AG04449 (cell line): ENCODE measurements at regions not wholly inside any gene's neighbourhood (a gene's known extent, or its start where the extent isn't known, plus 50 kb on each side); places are given as distances from the start of the nearest gene placed in this dataset.

Source experiments
- CTCF ChIA-PET: fragments of 350-600 bp; formaldehyde crosslinking; extraction: SDS; loops from one replicate; lab custom pipeline; 2021; ENCODE audit warnings: antibody characterized with exemption; lab: Yijun Ruan, JAX
- POLR2A ChIA-PET: fragments of 400-600, 350-600 bp; formaldehyde crosslinking; extraction: SDS; loops from one replicate; lab custom pipeline; 2020; ENCODE audit warnings: antibody characterized with exemption, inconsistent platforms; lab: Yijun Ruan, JAX
- DNase-seq: peaks from one replicate; pipeline ENCODE4 v3.0.0-alpha.2; 2010; ENCODE audit warnings: low read depth, low spot score
- H3K4me3 ChIP-seq: 2 replicates; pipeline ENCODE4 v1.5.1; 2011; ENCODE audit warnings: low read depth, mild to moderate bottlenecking, control low read depth, low read length
- CTCF ChIP-seq: IDR thresholded peaks from one replicate; pipeline ENCODE4 v1.5.1; 2011; ENCODE audit warnings: mild to moderate bottlenecking, moderate library complexity, low read length, control low read depth, inconsistent platforms; ENCODE audit not compliant: insufficient read depth; ENCODE audit errors: missing control alignments

DNA sequence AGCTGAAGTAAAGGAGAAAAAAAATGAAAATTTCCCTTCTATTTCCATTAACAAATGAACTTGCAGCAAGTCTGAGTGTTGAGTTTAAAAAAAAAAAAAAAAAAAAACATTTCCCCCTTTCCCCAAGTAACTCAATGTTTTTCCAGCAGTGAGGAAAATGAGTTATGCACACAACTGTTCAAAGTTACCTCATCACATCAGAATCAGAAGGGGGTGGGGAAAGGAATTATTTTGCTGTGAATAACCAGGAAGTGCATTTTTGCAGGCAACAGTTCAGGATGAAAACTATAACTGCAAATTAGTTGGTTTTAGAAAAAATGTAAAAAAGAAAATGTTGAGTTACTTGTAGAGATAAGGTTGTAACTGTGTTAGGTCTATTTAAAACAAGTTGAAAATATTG, 568.9 kb upstream of the CITED2 start:
- POLR2A ChIA-PET: interaction anchor here (1.3 kb wide), 1 partner anchor 569 kb away, joined by 3 read pairs; the partner anchor contains the start of gene CITED2
- CTCF ChIA-PET: interaction anchor here (0.7 to 1.7 kb wide), 2 partner anchors 10 to 1316 kb away, joined by 3 to 6 read pairs; no protein-coding TSS in a partner anchor

GRCh38 chr6:139942331-139942730, 567.9 kb upstream of the CITED2 start:
- CTCF ChIA-PET: interaction anchor here (1.7 kb wide), 1 partner anchor 9 kb away, joined by 6 read pairs; no protein-coding TSS in a partner anchor
- DNase-seq: no peak
- TF ChIP-seq CTCF: no peak
- POLR2A ChIA-PET: interaction anchor here (1.3 kb wide), 1 partner anchor 568 kb away, joined by 3 read pairs; the partner anchor contains the start of gene CITED2
- no peak overlapping the region for H3K4me3 ChIP-seq

More for the DNA sequence above, 568.9 kb upstream of the CITED2 start:
- H3K4me3 ChIP-seq: no peak overlapping the region
- TF ChIP-seq CTCF: no peak
- peak; percentile 87 for DNase-seq

- H3K4me3 ChIP-seq: no peak overlapping the region
- no peak for DNase-seq
- no peak for TF ChIP-seq CTCF
- CTCF ChIA-PET: no interaction called here
- POLR2A ChIA-PET: no interaction called here
Observed at GRCh38 chr6:139941826-139942225, 567.4 kb upstream of the CITED2 start.

DNA sequence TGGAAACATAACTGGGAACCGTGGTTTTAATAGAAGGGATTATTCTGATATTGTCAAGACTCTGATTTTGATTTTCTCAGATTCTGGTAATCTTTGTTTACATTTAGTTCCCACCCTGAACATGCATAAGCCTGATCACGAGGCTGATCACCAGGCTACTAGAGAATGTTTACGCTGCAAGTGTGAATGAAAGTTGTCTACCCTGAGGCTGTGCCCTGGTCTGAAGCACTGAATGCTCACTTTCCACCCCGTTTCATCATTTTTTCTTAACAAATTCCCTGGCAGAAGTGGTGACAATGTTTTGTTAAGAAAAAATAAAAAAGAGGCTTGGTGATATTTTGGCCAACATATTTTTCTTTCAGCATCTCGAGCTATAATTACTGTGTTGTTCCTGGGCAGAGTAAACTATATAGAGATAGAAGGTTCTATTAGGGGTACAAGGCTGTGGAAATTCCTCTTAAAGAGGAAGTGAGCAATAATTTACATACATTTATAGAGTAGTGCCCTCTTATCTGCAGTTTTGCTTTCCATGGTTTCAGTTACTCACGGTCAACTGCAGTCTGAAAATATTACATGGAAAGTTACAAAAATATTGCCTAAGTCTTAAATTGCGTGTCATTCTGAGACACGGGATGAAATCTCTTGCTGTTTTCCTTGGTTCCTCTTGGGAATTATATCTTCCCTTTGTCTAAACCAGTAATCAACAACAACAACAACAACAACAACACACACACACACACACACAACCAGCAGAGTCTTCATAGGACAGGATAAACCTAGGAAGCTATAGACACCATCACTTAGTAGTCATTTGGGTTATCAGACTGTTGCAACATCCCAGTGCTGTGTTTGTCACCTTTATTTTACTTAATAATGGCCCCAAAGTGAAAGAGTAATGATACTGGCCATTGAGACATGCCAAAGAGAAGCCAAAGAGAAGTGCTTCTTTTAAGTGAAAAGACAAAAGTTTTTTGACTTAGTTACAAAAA, 566.6 kb upstream of the CITED2 start:
- no peak for DNase-seq
- POLR2A ChIA-PET: no interaction called here
- no peak for TF ChIP-seq CTCF
- no peak overlapping the region for H3K4me3 ChIP-seq
- CTCF ChIA-PET: interaction anchor here (1.9 kb wide), 1 partner anchor 15 kb away, joined by 5 read pairs; no protein-coding TSS in a partner anchor

- no peak for DNase-seq
- CTCF ChIA-PET: interaction anchor here (0.7 to 1.9 kb wide), 3 partner anchors 10 to 569 kb away, joined by 4 to 6 read pairs (median 5); no protein-coding TSS in a partner anchor
- POLR2A ChIA-PET: no interaction called here
- no peak overlapping the region for H3K4me3 ChIP-seq
- TF ChIP-seq CTCF: no peak
Observed at GRCh38 chr6:139939189-139939979, 564.9 kb upstream of the CITED2 start.

DNA sequence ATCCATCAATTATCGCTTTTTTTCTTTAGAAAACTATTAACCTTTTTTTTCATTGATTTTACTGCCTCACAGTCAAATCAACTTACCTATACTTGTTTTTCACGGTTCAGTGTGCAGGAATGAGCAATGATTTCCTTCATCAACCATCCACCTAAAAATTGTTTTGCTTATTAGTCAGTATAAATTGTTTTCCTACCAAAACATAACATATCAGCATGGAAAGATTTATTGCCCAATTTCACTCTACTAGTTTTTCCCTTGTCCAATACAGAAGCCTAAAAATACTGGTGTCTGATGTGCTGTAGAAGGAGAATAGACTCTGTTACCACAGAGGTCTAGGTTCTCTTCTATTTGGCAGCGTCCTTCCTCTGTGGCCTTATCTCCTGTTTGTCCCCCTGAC, 558.2 kb upstream of the CITED2 start:
- CTCF ChIA-PET: interaction anchor here (1.4 kb wide), 1 partner anchor 10 kb away, joined by 6 read pairs; no protein-coding TSS in a partner anchor
- DNase-seq: no peak
- POLR2A ChIA-PET: no interaction called here
- H3K4me3 ChIP-seq: no peak overlapping the region
- no peak for TF ChIP-seq CTCF
